ENCODE measurements at regions not wholly inside any gene's neighbourhood (a gene's known extent, or its start where the extent isn't known, plus 50 kb on each side); places are given as distances from the start of the nearest gene placed in this dataset.

GRCh38 chr4:127449449-127449848 lies 183.3 kb upstream of the INTU start:
- TF ChIP-seq EZH2phosphoT487 (IDR thresholded peaks at IDR 0.05; ENCODE audit: low read depth) = no peak
- TF ChIP-seq CTCF (IDR thresholded peaks at IDR 0.05; ENCODE audit: low read depth, low read length) = no peak
- Histone ChIP-seq H2AFZ (ENCODE audit: low read depth, low read length) (no peak overlapping the region), H3K36me3 (replicated peaks; ENCODE audit: low read depth, low read length) (no peaks in the 10 kb centered on the region), H3K27ac (ENCODE audit: low read length) (no peak overlapping the region), H3K27me3 (ENCODE audit: low read depth, low read length) (no peaks in the 10 kb centered on the region), H3K4me1 (ENCODE audit: low read length) (no peaks in the 10 kb centered on the region), H3K4me2 (ENCODE audit: low read length) (no peak overlapping the region), H4K20me1 (ENCODE audit: insufficient read depth, low read length) (no peaks in the 10 kb centered on the region), H3K79me2 (ENCODE audit: low read length) (no peaks in the 10 kb centered on the region), H3K9me3 (ENCODE audit: insufficient read depth, low read length) (no peaks in the 10 kb centered on the region), H3K4me3 (ENCODE audit: low read length) (no peak overlapping the region), H3K9ac (ENCODE audit: low read length) (no peak overlapping the region)

- H3K9ac ChIP-seq (ENCODE audit: low read length) = no peak overlapping the region
- H3K4me3 ChIP-seq (ENCODE audit: low read length) = no peak overlapping the region
- H3K27ac ChIP-seq (ENCODE audit: low read length) = no peak overlapping the region
- no peaks in the 10 kb centered on the region for H3K9me3 ChIP-seq (ENCODE audit: insufficient read depth, low read length)
- H3K4me2 ChIP-seq (ENCODE audit: low read length) = no peak overlapping the region
- no peak overlapping the region for H2AFZ ChIP-seq (ENCODE audit: low read depth, low read length)
- TF ChIP-seq CTCF (IDR thresholded peaks at IDR 0.05; ENCODE audit: low read depth, low read length) (no peak), EZH2phosphoT487 (IDR thresholded peaks at IDR 0.05; ENCODE audit: low read depth) (no peak)
- H3K36me3 ChIP-seq (replicated peaks; ENCODE audit: low read depth, low read length) = no peaks in the 10 kb centered on the region
- H3K4me1 ChIP-seq (ENCODE audit: low read length) = no peaks in the 10 kb centered on the region
- no peaks in the 10 kb centered on the region for H3K27me3 ChIP-seq (ENCODE audit: low read depth, low read length)
- H3K79me2 ChIP-seq (ENCODE audit: low read length) = no peaks in the 10 kb centered on the region
- H4K20me1 ChIP-seq (ENCODE audit: insufficient read depth, low read length) = no peaks in the 10 kb centered on the region
Observed at GRCh38 chr4:127450276-127450675, 182.5 kb upstream of the INTU start.

GRCh38 chr4:127463883-127464282 lies 168.9 kb upstream of the INTU start:
- H3K27me3 ChIP-seq (ENCODE audit: low read depth, low read length) = no peaks in the 10 kb centered on the region

GRCh38 chr4:127469542-127469941 lies 163.2 kb upstream of the INTU start:
- Histone ChIP-seq H3K9me3 (ENCODE audit: insufficient read depth, low read length) (no peaks in the 10 kb centered on the region), H3K27ac (ENCODE audit: low read length) (no peak overlapping the region), H3K9ac (ENCODE audit: low read length) (no peak overlapping the region), H4K20me1 (ENCODE audit: insufficient read depth, low read length) (no peaks in the 10 kb centered on the region), H3K4me3 (ENCODE audit: low read length) (no peak overlapping the region), H3K27me3 (ENCODE audit: low read depth, low read length) (no peaks in the 10 kb centered on the region), H2AFZ (ENCODE audit: low read depth, low read length) (no peak overlapping the region), H3K79me2 (ENCODE audit: low read length) (no peaks in the 10 kb centered on the region), H3K4me1 (ENCODE audit: low read length) (no peaks in the 10 kb centered on the region), H3K4me2 (ENCODE audit: low read length) (no peak overlapping the region), H3K36me3 (replicated peaks; ENCODE audit: low read depth, low read length) (no peaks in the 10 kb centered on the region)
- no peak for TF ChIP-seq EZH2phosphoT487 (IDR thresholded peaks at IDR 0.05; ENCODE audit: low read depth)
- TF ChIP-seq CTCF (IDR thresholded peaks at IDR 0.05; ENCODE audit: low read depth, low read length) = no peak

More at GRCh38 chr4:127463883-127464282, 168.9 kb upstream of the INTU start:
- no peak overlapping the region for H3K9ac ChIP-seq (ENCODE audit: low read length)
- no peak overlapping the region for H3K4me2 ChIP-seq (ENCODE audit: low read length)
- H4K20me1 ChIP-seq (ENCODE audit: insufficient read depth, low read length) = no peaks in the 10 kb centered on the region
- H3K4me3 ChIP-seq (ENCODE audit: low read length) = no peak overlapping the region
- no peak for TF ChIP-seq CTCF (IDR thresholded peaks at IDR 0.05; ENCODE audit: low read depth, low read length)
- no peak for TF ChIP-seq EZH2phosphoT487 (IDR thresholded peaks at IDR 0.05; ENCODE audit: low read depth)
- H3K27ac ChIP-seq (ENCODE audit: low read length) = no peak overlapping the region
- H3K4me1 ChIP-seq (ENCODE audit: low read length) = no peaks in the 10 kb centered on the region
- H3K79me2 ChIP-seq (ENCODE audit: low read length) = no peaks in the 10 kb centered on the region
- no peak overlapping the region for H2AFZ ChIP-seq (ENCODE audit: low read depth, low read length)
- H3K9me3 ChIP-seq (ENCODE audit: insufficient read depth, low read length) = no peaks in the 10 kb centered on the region
- no peaks in the 10 kb centered on the region for H3K36me3 ChIP-seq (replicated peaks; ENCODE audit: low read depth, low read length)
